Upper lobe of left lung (tissue), 6 donors: ENCODE measurements at regions not wholly inside any gene's neighbourhood (a gene's known extent, or its start where the extent isn't known, plus 50 kb on each side); places are given as distances from the start of the nearest gene placed in this dataset.

Source experiments
- ATAC-seq, 2 donors: fragments of 200-7000 bp; cut with Tn5 transposase; one replicate each; pipeline ENCODE4 v1.9.1; 2022; ENCODE audit warnings: mild to moderate bottlenecking in 2 of 2, moderate library complexity in 2 of 2; ENCODE audit not compliant: low FRiP score in 2 of 2
- DNase-seq, 2 donors: peaks; one replicate each; pipeline ENCODE4 v3.0.0-alpha.2; 2019 to 2020
- H3K27ac ChIP-seq, 4 donors: fragments of 200-600 bp; sonication (generic); one replicate each; pipeline ENCODE4 v1.5.1; 2016 to 2019
- H3K27me3 ChIP-seq, 4 donors: fragments of 200-600 bp; sonication (generic); one replicate each; pipeline ENCODE4 v1.5.1; 2017 to 2019
- H3K36me3 ChIP-seq, 4 donors: fragments of 200-600 bp; sonication (generic); one replicate each; pipeline ENCODE4 v1.5.1; 2016 to 2019
- H3K4me1 ChIP-seq, 4 donors: fragments of 200-600 bp; sonication (generic); one replicate each; pipeline ENCODE4 v1.5.1; 2018 to 2019
- H3K4me3 ChIP-seq, 4 donors: fragments of 200-600 bp; sonication (generic); one replicate each; pipeline ENCODE4 v1.5.1; 2017 to 2019; ENCODE audit warnings: mild to moderate bottlenecking in 2 of 4, moderate library complexity in 1 of 4
- H3K9me3 ChIP-seq, 4 donors: fragments of 200-600 bp; sonication (generic); one replicate each; pipeline ENCODE4 v1.5.1; 2018 to 2019
- CTCF ChIP-seq, 6 experiments: fragments of 450-650 bp in 4 of 6; fragments of 200-600 bp in 2 of 6; sonication (generic) in 2 of 6; IDR thresholded peaks; one replicate each; pipeline ENCODE4 v1.5.1; 2016 to 2019; ENCODE audit warnings: antibody characterized with exemption in 6 of 6
- EP300 ChIP-seq, 4 donors: sonication (generic); formaldehyde crosslinking; IDR thresholded peaks; one replicate each; pipeline ENCODE4 v1.5.1; 2017; ENCODE audit warnings: antibody characterized with exemption in 4 of 4, control low read depth in 2 of 4
- POLR2A ChIP-seq, 4 donors: fragments of 450-650 bp; IDR thresholded peaks; one replicate each; pipeline ENCODE4 v1.5.1; 2016 to 2017; ENCODE audit warnings: antibody characterized with exemption in 4 of 4, mild to moderate bottlenecking in 2 of 4
- POLR2AphosphoS5 ChIP-seq, 2 donors: sonication (generic); formaldehyde crosslinking; IDR thresholded peaks; one replicate each; pipeline ENCODE4 v1.5.1; 2017; ENCODE audit warnings: antibody characterized with exemption in 2 of 2
- WGBS, 2 donors: methylation state at CpG; one replicate each; pipeline ENCODE4 v1.1.5; 2017 to 2018; 5-methylcytosine and 5-hydroxymethylcytosine counted together
- donor health status: DM: no; HTN: no; CAD: no; lungs with moderate emphysema.
- donor health status: DM: no; HTN: yes; CAD: no; lungs with severe emphysema.

GRCh38 chr11:106241601-106242257 is 164.3 kb downstream of the AASDHPPT start:
- Histone ChIP-seq H3K27ac (no peak overlapping the region), H3K4me3 (no peak overlapping the region), H3K4me1 (no peaks in the 10 kb centered on the region), H3K36me3 (no peaks in the 10 kb centered on the region), H3K9me3 (peaks cover 0 to 7% (median 3%) of the 10 kb centered on the region in 4 donors), H3K27me3 (no peaks in the 10 kb centered on the region)
- TF ChIP-seq POLR2AphosphoS5 (IDR thresholded peaks at IDR 0.05) (no peak), POLR2A (IDR thresholded peaks at IDR 0.05) (no peak), EP300 (IDR thresholded peaks at IDR 0.05) (no peak), CTCF (IDR thresholded peaks at IDR 0.05) (no peak)
- no peak for ATAC-seq
- WGBS, 2 donors = 85 to 93% methylated on average over 6 of the region's 6 CpGs
- no peak for DNase-seq

GRCh38 chr11:106242718-106243415 is 165.4 kb downstream of the AASDHPPT start:
- 43 to 46% methylated on average over 2 of the region's 2 CpGs for WGBS, 2 donors
- DNase-seq (no peak), ATAC-seq (no peak)

GRCh38 chr11:106246495-106246894 is 169.0 kb downstream of the AASDHPPT start:
- Histone ChIP-seq H3K27me3 (no peaks in the 10 kb centered on the region), H3K27ac (no peak overlapping the region), H3K9me3 (peaks cover 0 to 13% (median 5%) of the 10 kb centered on the region in 4 donors), H3K36me3 (no peaks in the 10 kb centered on the region), H3K4me3 (no peak overlapping the region), H3K4me1 (no peaks in the 10 kb centered on the region)
- TF ChIP-seq EP300 (IDR thresholded peaks at IDR 0.05) = no peak
- 82 to 85% methylated on average over 3 of the region's 3 CpGs for WGBS, 2 donors
- ATAC-seq (no peak), DNase-seq (no peak)

More at GRCh38 chr11:106242718-106243415, 165.4 kb downstream of the AASDHPPT start:
- Histone ChIP-seq H3K4me3 (no peak overlapping the region), H3K27ac (no peak overlapping the region), H3K9me3 (peaks cover 0 to 11% (median 4%) of the 10 kb centered on the region in 4 donors), H3K36me3 (no peaks in the 10 kb centered on the region), H3K4me1 (no peaks in the 10 kb centered on the region), H3K27me3 (no peaks in the 10 kb centered on the region)
- TF ChIP-seq POLR2A (IDR thresholded peaks at IDR 0.05) (no peak), POLR2AphosphoS5 (IDR thresholded peaks at IDR 0.05) (no peak), EP300 (IDR thresholded peaks at IDR 0.05) (no peak), CTCF (IDR thresholded peaks at IDR 0.05) (no peak)

- Histone ChIP-seq H3K9me3 (peaks cover 0 to 13% (median 5%) of the 10 kb centered on the region in 4 donors), H3K27me3 (no peaks in the 10 kb centered on the region), H3K27ac (no peak overlapping the region), H3K36me3 (no peaks in the 10 kb centered on the region), H3K4me1 (no peaks in the 10 kb centered on the region), H3K4me3 (no peak overlapping the region)
- ATAC-seq = no peak
- TF ChIP-seq POLR2A (IDR thresholded peaks at IDR 0.05) = no peak
- no peak for TF ChIP-seq POLR2AphosphoS5 (IDR thresholded peaks at IDR 0.05)
- TF ChIP-seq CTCF (IDR thresholded peaks at IDR 0.05) = no peak
- no peak for TF ChIP-seq EP300 (IDR thresholded peaks at IDR 0.05)
- 74 to 75% methylated on average over 5 of the region's 5 CpGs for WGBS, 2 donors
- DNase-seq = no peak
Observed at GRCh38 chr11:106249617-106250239, 172.3 kb downstream of the AASDHPPT start.

GRCh38 chr11:106262852-106263251 is 185.4 kb downstream of the AASDHPPT start:
- ATAC-seq (no peak), DNase-seq (no peak)
- TF ChIP-seq POLR2A (IDR thresholded peaks at IDR 0.05) (no peak), CTCF (IDR thresholded peaks at IDR 0.05) (no peak), POLR2AphosphoS5 (IDR thresholded peaks at IDR 0.05) (no peak), EP300 (IDR thresholded peaks at IDR 0.05) (no peak)
- Histone ChIP-seq H3K9me3 (peaks cover 0 to 4% (median 0%) of the 10 kb centered on the region in 4 donors), H3K36me3 (no peaks in the 10 kb centered on the region), H3K4me1 (no peaks in the 10 kb centered on the region), H3K27ac (no peak overlapping the region), H3K27me3 (no peaks in the 10 kb centered on the region), H3K4me3 (no peak overlapping the region)
- WGBS, 2 donors = 79 to 88% methylated on average over 3 of the region's 3 CpGs
